Endothelial cell of umbilical vein (primary cell): ENCODE measurements at regions not wholly inside any gene's neighbourhood (a gene's known extent, or its start where the extent isn't known, plus 50 kb on each side); places are given as distances from the start of the nearest gene placed in this dataset.

Source experiments
- BruUV-seq: library from RNA; stranded (reverse); fragments of 400-500 nt; replicated peaks from 2 replicates; lab custom pipeline; 2021; lab: Mats Ljungman, UMichigan
- CTCF ChIA-PET: fragments of 300-600, 350-600 bp; sonication (Branson Sonifier 250); formaldehyde crosslinking; loops from one replicate; lab custom pipeline; 2021; ENCODE audit warnings: antibody characterized with exemption, inconsistent platforms; lab: Charles Lee
- POLR2A ChIA-PET: fragments of 300-600, 350-600 bp; sonication (Branson Sonifier 250); formaldehyde crosslinking; loops from one replicate; lab custom pipeline; 2021; ENCODE audit warnings: antibody characterized with exemption, inconsistent platforms; lab: Charles Lee
- DNase-seq: peaks from one replicate; pipeline ENCODE4 v3.0.0-alpha.2; 2011; ENCODE audit warnings: low read depth, low spot score
- FAIRE-seq: peaks from 2 replicates; lab custom pipeline; 2011; peaks lifted over from hg19 to GRCh38; lab: Jason Lieb, UNC
- H2AFZ ChIP-seq: 2 replicates; pipeline ENCODE4 v1.6.0; 2012; ENCODE audit warnings: low read depth, low read length, control low read depth, inconsistent platforms
- H3K27ac ChIP-seq: 2 replicates; pipeline ENCODE4 v1.5.1; 2011; ENCODE audit warnings: low read depth, mild to moderate bottlenecking, control low read depth, low read length, moderate library complexity; ENCODE audit not compliant: insufficient read depth
- H3K27me3 ChIP-seq, 2 experiments: 2 replicates each; pipeline versions ENCODE4 v1.6.0 to v1.6.1; 2011; ENCODE audit warnings: low read length in 2 of 2, mixed read lengths in 1 of 2; ENCODE audit not compliant: control insufficient read depth in 2 of 2, insufficient read depth in 2 of 2
- H3K36me3 ChIP-seq, 2 experiments: 2 replicates in 1 of 2; 3 replicates in 1 of 2; pipeline ENCODE4 v1.5.1; 2011; ENCODE audit warnings: low read length in 2 of 2, mild to moderate bottlenecking in 1 of 2, moderate library complexity in 1 of 2; ENCODE audit not compliant: control insufficient read depth in 2 of 2, insufficient read depth in 2 of 2; ENCODE audit errors: extremely low read depth in 1 of 2
- H3K4me1 ChIP-seq: 3 replicates; pipeline ENCODE4 v1.5.1; 2011; ENCODE audit warnings: mild to moderate bottlenecking, low read length; ENCODE audit not compliant: control insufficient read depth, insufficient read depth; ENCODE audit errors: extremely low read depth
- H3K4me2 ChIP-seq: 2 replicates; pipeline ENCODE4 v1.6.1; 2011; ENCODE audit warnings: low read length, control low read depth, mixed read lengths; ENCODE audit not compliant: insufficient read depth
- H3K4me3 ChIP-seq, 3 experiments: fragments of 200-600 bp in 1 of 3; sonication (generic), shearing (Covaris generic) in 1 of 3; replicated peaks in 1 of 3; 2 replicates each; pipeline ENCODE4 v1.5.1; 2011 to 2016; ENCODE audit warnings: control low read depth in 3 of 3, low read length in 3 of 3, mild to moderate bottlenecking in 2 of 3, inconsistent platforms in 1 of 3, low read depth in 1 of 3, moderate library complexity in 1 of 3; ENCODE audit not compliant: insufficient read depth in 1 of 3
- H3K79me2 ChIP-seq: 2 replicates; pipeline ENCODE4 v1.6.0; 2012; ENCODE audit warnings: low read length, inconsistent platforms; ENCODE audit not compliant: control insufficient read depth, insufficient read depth
- H3K9ac ChIP-seq: replicated peaks from 2 replicates; pipeline ENCODE3; 2011; ENCODE audit warnings: low read length, control low read depth; ENCODE audit not compliant: insufficient read depth; ENCODE audit errors: extremely low read depth
- H3K9me1 ChIP-seq: replicated peaks from 3 replicates; pipeline ENCODE4 v1.6.0; 2011; ENCODE audit warnings: mild to moderate bottlenecking, low read length; ENCODE audit not compliant: control insufficient read depth, insufficient read depth; ENCODE audit errors: extremely low read depth
- H3K9me3 ChIP-seq: replicated peaks from 2 replicates; pipeline ENCODE4 v1.5.1; 2012; ENCODE audit warnings: low read length, inconsistent platforms; ENCODE audit not compliant: control insufficient read depth, insufficient read depth
- H4K20me1 ChIP-seq: replicated peaks from 2 replicates; pipeline ENCODE3; 2011; ENCODE audit warnings: mild to moderate bottlenecking, low read length; ENCODE audit not compliant: control insufficient read depth, insufficient read depth; ENCODE audit errors: extremely low read depth
- CTCF ChIP-seq, 2 donors: IDR thresholded peaks; 1 replicate in 1 of 2; 2 replicates in 1 of 2; pipeline ENCODE4 v1.5.1; 2011; ENCODE audit warnings: low read length in 2 of 2, mild to moderate bottlenecking in 2 of 2, moderate library complexity in 2 of 2, control low read depth in 1 of 2, inconsistent platforms in 1 of 2, low read depth in 1 of 2; ENCODE audit not compliant: insufficient read depth in 1 of 2; ENCODE audit errors: extremely low read depth in 1 of 2
- FOS ChIP-seq: IDR thresholded peaks from 2 replicates; pipeline ENCODE4 v1.6.1; 2011; ENCODE audit warnings: mild to moderate bottlenecking, low read length, moderate library complexity, borderline replicate concordance; ENCODE audit not compliant: insufficient read depth
- GATA2 ChIP-seq: IDR thresholded peaks from 2 replicates; pipeline ENCODE4 v1.7.0; 2011; ENCODE audit warnings: low read depth, mild to moderate bottlenecking, moderate library complexity, mixed read lengths, low read length; ENCODE audit not compliant: insufficient read length, insufficient read depth
- JUN ChIP-seq: IDR thresholded peaks from 2 replicates; pipeline ENCODE4 v1.6.1; 2011; ENCODE audit warnings: borderline replicate concordance, low read depth; ENCODE audit not compliant: insufficient read length, insufficient read depth
- MYC ChIP-seq: IDR thresholded peaks from one replicate; pipeline ENCODE4 v1.6.1; 2011; ENCODE audit warnings: mild to moderate bottlenecking, low read depth, low read length
- POLR2A ChIP-seq: IDR thresholded peaks from 2 replicates; pipeline ENCODE4 v1.6.1; 2012; ENCODE audit warnings: low read depth, mild to moderate bottlenecking, control low read depth, low read length
- POLR2AphosphoS5 ChIP-seq: IDR thresholded peaks from 2 replicates; pipeline ENCODE4 v1.6.1; 2012; ENCODE audit warnings: low read depth, mild to moderate bottlenecking, control low read depth, low read length, moderate library complexity; ENCODE audit not compliant: insufficient read depth
- dilution Hi-C: fragments of 300-500 bp; cut with MboI; formaldehyde crosslinking; loops from one replicate; pipeline ENCODE4 v1.15.0; 2019; ENCODE audit warnings: low sequenced_read_pairs; ENCODE audit not compliant: extremely low pct_ligation_motif_present
- intact Hi-C: fragments of 100-400 bp; cut with micrococcal nuclease; formaldehyde crosslinking; loops from one replicate; pipeline ENCODE4 v1.10.0; 2022
- TF ChIP-seq, protein P1 (sequence below): IDR thresholded peaks from 2 replicates; pipeline ENCODE4 v1.6.1; 2011; ENCODE audit not compliant: insufficient read depth, insufficient read length

- H3K9ac ChIP-seq = no peak overlapping the region
- H3K4me1 ChIP-seq = no peaks in the 10 kb centered on the region
- no TSS peak for BruUV-seq
- H3K9me3 ChIP-seq = no peaks in the 10 kb centered on the region
- no peak for DNase-seq
- H2AFZ ChIP-seq = no peak overlapping the region
- POLR2A ChIA-PET = no interaction called here
- no peak for TF ChIP-seq JUN
- TF ChIP-seq POLR2AphosphoS5 = no peak
- TF ChIP-seq GATA2 = no peak
- no peak for TF ChIP-seq CTCF (IDR thresholded peaks at IDR 0.05; ENCODE audit: extremely low read depth in 1 of 2, insufficient read depth in 1 of 2, low read depth in 1 of 2, low read length in 2 of 2)
- no peak for TF ChIP-seq MYC
- TF ChIP-seq POLR2A = no peak
- TF ChIP-seq FOS = no peak
- TF ChIP-seq, protein P1, sequence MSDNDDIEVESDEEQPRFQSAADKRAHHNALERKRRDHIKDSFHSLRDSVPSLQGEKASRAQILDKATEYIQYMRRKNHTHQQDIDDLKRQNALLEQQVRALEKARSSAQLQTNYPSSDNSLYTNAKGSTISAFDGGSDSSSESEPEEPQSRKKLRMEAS = no peak
- no peak overlapping the region for H3K27ac ChIP-seq
- H3K4me2 ChIP-seq = no peak overlapping the region
- H3K4me3 ChIP-seq = no peak overlapping the region
- CTCF ChIA-PET = interaction anchor here (0.7 to 1.8 kb wide), 5 partner anchors 9 to 87 kb away, joined by 3 to 6 read pairs (median 5); no protein-coding TSS in a partner anchor
- no peaks in the 10 kb centered on the region for H4K20me1 ChIP-seq
- H3K9me1 ChIP-seq = no peaks in the 10 kb centered on the region
- H3K36me3 ChIP-seq = no peaks in the 10 kb centered on the region
- dilution Hi-C loops (no loop called here), intact Hi-C loops (no loop called here)
- no peaks in the 10 kb centered on the region for H3K79me2 ChIP-seq
- no peaks in the 10 kb centered on the region for H3K27me3 ChIP-seq
- FAIRE-seq = no peak
Measured at GRCh38 chr9:95813923-95814322, 61.6 kb upstream of the ERCC6L2 start.
